ENCODE measurements at regions not wholly inside any gene's neighbourhood (a gene's known extent, or its start where the extent isn't known, plus 50 kb on each side); places are given as distances from the start of the nearest gene placed in this dataset.

GRCh38 chr21:35562876-35563275 lies 497.4 kb downstream of the SETD4 start:
- Histone ChIP-seq H3K9me2 (replicated peaks; ENCODE audit: low read depth, low read length) (no peaks in the 10 kb centered on the region), H3K79me2 (ENCODE audit: insufficient read depth, low read length) (no peaks in the 10 kb centered on the region), H2AFZ (ENCODE audit: low read length) (no peak overlapping the region), H3K9me3 (ENCODE audit: insufficient read depth, low read depth, low read length) (no peaks in the 10 kb centered on the region), H4K20me1 (ENCODE audit: insufficient read depth, low read length, poor library complexity, severe bottlenecking) (no peaks in the 10 kb centered on the region), H3K36me3 (ENCODE audit: insufficient read depth, low read length) (no peaks in the 10 kb centered on the region), H3K4me3 (ENCODE audit: low read length, poor library complexity, severe bottlenecking) (no peak overlapping the region), H3K4me1 (ENCODE audit: insufficient read depth, low read length, poor library complexity, severe bottlenecking) (no peaks in the 10 kb centered on the region), H3F3A (ENCODE audit: low read depth) (no peaks in the 10 kb centered on the region), H3K27me3 (ENCODE audit: insufficient read depth, low read length, poor library complexity, severe bottlenecking) (no peaks in the 10 kb centered on the region), H3K9ac (ENCODE audit: low read depth, low read length, poor library complexity, severe bottlenecking) (no peak overlapping the region), H3K4me2 (ENCODE audit: low read depth, low read length, poor library complexity, severe bottlenecking) (no peak overlapping the region)
- TF ChIP-seq EZH2phosphoT487 (IDR thresholded peaks at IDR 0.05; ENCODE audit: borderline replicate concordance), result no peak
- no peak for TF ChIP-seq CTCF (conservative IDR thresholded peaks at IDR 0.05; ENCODE audit: low read length)

DNA sequence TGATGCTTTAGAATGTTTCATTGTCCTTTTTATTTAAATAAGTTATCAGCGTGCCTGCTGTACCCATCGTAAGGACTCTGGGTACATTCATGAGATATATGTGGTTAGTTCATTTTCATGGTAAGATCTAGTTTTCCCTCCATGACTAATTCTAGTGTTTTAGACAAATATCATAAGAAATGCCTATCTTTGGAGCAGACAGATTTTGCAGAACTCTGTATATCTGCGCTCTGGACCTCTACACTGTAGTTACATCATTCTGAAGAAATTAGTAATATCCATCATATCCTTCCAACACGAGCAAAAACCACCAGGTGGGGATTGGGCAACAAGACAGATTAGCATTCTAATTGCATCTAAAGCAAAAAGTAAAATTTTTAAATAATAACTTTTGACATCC lies 499.2 kb downstream of the SETD4 start:
- Histone ChIP-seq H3K27me3 (ENCODE audit: insufficient read depth, low read length, poor library complexity, severe bottlenecking) (no peaks in the 10 kb centered on the region), H4K20me1 (ENCODE audit: insufficient read depth, low read length, poor library complexity, severe bottlenecking) (no peaks in the 10 kb centered on the region), H3K4me1 (ENCODE audit: insufficient read depth, low read length, poor library complexity, severe bottlenecking) (no peaks in the 10 kb centered on the region), H3F3A (ENCODE audit: low read depth) (no peaks in the 10 kb centered on the region), H3K36me3 (ENCODE audit: insufficient read depth, low read length) (no peaks in the 10 kb centered on the region), H3K4me2 (ENCODE audit: low read depth, low read length, poor library complexity, severe bottlenecking) (no peak overlapping the region), H3K4me3 (ENCODE audit: low read length, poor library complexity, severe bottlenecking) (no peak overlapping the region), H3K79me2 (ENCODE audit: insufficient read depth, low read length) (no peaks in the 10 kb centered on the region), H2AFZ (ENCODE audit: low read length) (no peak overlapping the region), H3K9ac (ENCODE audit: low read depth, low read length, poor library complexity, severe bottlenecking) (no peak overlapping the region), H3K9me3 (ENCODE audit: insufficient read depth, low read depth, low read length) (no peaks in the 10 kb centered on the region), H3K9me2 (replicated peaks; ENCODE audit: low read depth, low read length) (no peaks in the 10 kb centered on the region)
- TF ChIP-seq CTCF (conservative IDR thresholded peaks at IDR 0.05; ENCODE audit: low read length), result no peak

- H3K4me1 ChIP-seq (ENCODE audit: insufficient read depth, low read length, poor library complexity, severe bottlenecking), result no peaks in the 10 kb centered on the region
- TF ChIP-seq CTCF (conservative IDR thresholded peaks at IDR 0.05; ENCODE audit: low read length) (no peak), EZH2phosphoT487 (IDR thresholded peaks at IDR 0.05; ENCODE audit: borderline replicate concordance) (no peak)
- no peaks in the 10 kb centered on the region for H4K20me1 ChIP-seq (ENCODE audit: insufficient read depth, low read length, poor library complexity, severe bottlenecking)
- no peaks in the 10 kb centered on the region for H3K36me3 ChIP-seq (ENCODE audit: insufficient read depth, low read length)
- H2AFZ ChIP-seq (ENCODE audit: low read length), result no peak overlapping the region
- H3K4me3 ChIP-seq (ENCODE audit: low read length, poor library complexity, severe bottlenecking), result no peak overlapping the region
- H3K4me2 ChIP-seq (ENCODE audit: low read depth, low read length, poor library complexity, severe bottlenecking), result no peak overlapping the region
- no peaks in the 10 kb centered on the region for H3K9me3 ChIP-seq (ENCODE audit: insufficient read depth, low read depth, low read length)
- H3F3A ChIP-seq (ENCODE audit: low read depth), result no peaks in the 10 kb centered on the region
- H3K9ac ChIP-seq (ENCODE audit: low read depth, low read length, poor library complexity, severe bottlenecking), result no peak overlapping the region
- H3K27me3 ChIP-seq (ENCODE audit: insufficient read depth, low read length, poor library complexity, severe bottlenecking), result no peaks in the 10 kb centered on the region
- H3K9me2 ChIP-seq (replicated peaks; ENCODE audit: low read depth, low read length), result no peaks in the 10 kb centered on the region
- no peaks in the 10 kb centered on the region for H3K79me2 ChIP-seq (ENCODE audit: insufficient read depth, low read length)
Observed at GRCh38 chr21:35559829-35560225, 500.5 kb downstream of the SETD4 start.
